ENCODE measurements at regions not wholly inside any gene's neighbourhood (a gene's known extent, or its start where the extent isn't known, plus 50 kb on each side); places are given as distances from the start of the nearest gene placed in this dataset.
A peak's percentile ranks its signal among the peaks of the same experiment; 100 is the strongest.

DNA sequence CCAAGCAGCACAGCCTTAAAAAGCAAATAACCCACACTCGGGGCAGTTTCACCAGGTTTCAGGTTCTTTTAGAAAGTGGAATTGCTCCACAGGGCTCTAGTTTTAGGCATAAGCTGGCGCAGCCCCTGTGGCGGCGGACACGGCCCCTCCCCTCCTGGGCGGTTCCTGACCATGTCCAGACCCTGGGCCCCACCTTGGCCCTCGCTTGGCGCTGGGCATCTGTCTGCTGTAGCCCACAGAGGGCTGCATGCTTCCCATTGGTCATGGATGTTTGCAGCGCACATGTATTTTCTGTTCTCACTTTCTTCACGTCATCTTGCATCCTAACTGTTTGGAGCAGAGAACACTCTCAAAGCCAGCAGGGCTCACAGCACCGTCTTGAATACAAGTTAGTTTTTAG, 244.3 kb downstream of the BRD1 start:
- Histone ChIP-seq H3K4me2 (no peak overlapping the region), H3K27me3 (no peaks in the 10 kb centered on the region), H3K4me1 (peaks cover 0 to 17% (median 8%) of the 10 kb centered on the region in 10 experiments; a peak in 8 of 20 replicates), H3K9me3 (replicated peaks in 1 of 11) (peaks cover 15 to 26% (median 23%) of the 10 kb centered on the region in 11 experiments), H3K36me3 (peaks cover 0 to 4% (median 0%) of the 10 kb centered on the region in 11 experiments; a peak in 2 of 22 replicates), H3K27ac (no peak overlapping the region), H3K9ac (no peak overlapping the region), H3K4me3 (no peak overlapping the region), H4K20me1 (peaks cover 0 to 58% (median 0%) of the 10 kb centered on the region in 11 experiments; a peak in 5 of 22 replicates)
- TF ChIP-seq Cebpa-rat (IDR thresholded peaks at IDR 0.05), result no peak

- Histone ChIP-seq H3K27me3 (no peaks in the 10 kb centered on the region), H4K20me1 (peaks cover 0 to 54% (median 0%) of the 10 kb centered on the region in 11 experiments; a peak in 4 of 22 replicates), H3K9me3 (replicated peaks in 1 of 11) (peaks cover 15 to 26% (median 23%) of the 10 kb centered on the region in 11 experiments), H3K4me3 (no peak overlapping the region), H3K4me1 (peaks cover 0 to 17% (median 8%) of the 10 kb centered on the region in 10 experiments; a peak in 8 of 20 replicates), H3K27ac (no peak overlapping the region), H3K36me3 (peaks cover 0 to 4% (median 0%) of the 10 kb centered on the region in 11 experiments; a peak in 2 of 22 replicates), H3K9ac (no peak overlapping the region), H3K4me2 (no peak overlapping the region)
- no peak for TF ChIP-seq Cebpa-rat (IDR thresholded peaks at IDR 0.05)
Observed at GRCh38 chr22:49582678-49583077, 245.0 kb downstream of the BRD1 start.

DNA sequence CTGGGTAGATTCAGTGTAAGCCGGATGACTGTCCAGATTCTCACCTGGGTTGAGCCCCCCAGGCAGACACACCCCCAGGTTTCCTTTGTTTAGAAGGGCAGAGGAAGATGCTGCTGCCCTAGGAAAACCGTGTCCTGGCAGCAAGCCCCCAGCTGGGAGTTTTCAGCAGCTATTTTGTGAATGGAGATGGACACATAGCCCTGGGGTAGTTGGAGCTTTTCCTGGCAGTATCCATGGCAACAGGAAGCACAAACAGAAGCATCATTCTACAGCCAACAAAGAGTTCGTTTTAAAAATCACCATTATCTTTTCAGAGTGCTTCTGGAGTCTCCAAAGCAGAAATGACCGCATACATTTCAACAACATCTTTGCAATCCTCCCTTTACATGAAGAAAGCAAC, 245.5 kb downstream of the BRD1 start:
- peaks cover 15 to 26% (median 23%) of the 10 kb centered on the region in 11 experiments for H3K9me3 ChIP-seq (replicated peaks in 1 of 11)
- peaks cover 0 to 55% (median 0%) of the 10 kb centered on the region in 11 experiments; a peak in 4 of 22 replicates for H4K20me1 ChIP-seq
- H3K4me1 ChIP-seq, result peaks cover 0 to 17% (median 8%) of the 10 kb centered on the region in 10 experiments; a peak in 8 of 20 replicates

DNA sequence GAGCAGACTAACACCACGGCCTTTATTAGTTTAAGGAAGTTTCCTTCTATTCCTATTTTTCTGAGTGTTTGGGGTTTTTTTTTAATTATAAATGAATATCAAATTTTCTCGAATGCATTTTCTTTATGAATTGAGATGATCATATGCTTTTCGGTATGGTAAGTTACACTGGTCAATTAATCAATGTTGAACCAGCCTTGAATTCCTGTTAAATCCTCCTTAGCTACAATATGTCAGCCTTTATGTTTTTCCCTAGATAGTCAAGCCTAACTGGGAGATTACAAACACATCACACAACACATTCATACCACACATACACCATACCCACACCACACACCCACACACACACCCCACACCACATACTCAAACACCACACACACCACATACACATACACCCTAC, 247.6 kb downstream of the BRD1 start:
- H3K27ac ChIP-seq, result no peak overlapping the region
- peaks cover 0 to 4% (median 0%) of the 10 kb centered on the region in 11 experiments; a peak in 2 of 22 replicates for H3K36me3 ChIP-seq
- peaks cover 15 to 26% (median 23%) of the 10 kb centered on the region in 11 experiments for H3K9me3 ChIP-seq (replicated peaks in 1 of 11)
- H3K4me2 ChIP-seq, result no peak overlapping the region
- no peak overlapping the region for H3K4me3 ChIP-seq
- no peaks in the 10 kb centered on the region for H3K27me3 ChIP-seq
- no peak for TF ChIP-seq Cebpa-rat (IDR thresholded peaks at IDR 0.05)
- peaks cover 0 to 9% (median 5%) of the 10 kb centered on the region in 10 experiments; a peak in 8 of 20 replicates for H3K4me1 ChIP-seq
- peaks cover 0 to 54% (median 0%) of the 10 kb centered on the region in 11 experiments; a peak in 5 of 22 replicates for H4K20me1 ChIP-seq
- no peak overlapping the region for H3K9ac ChIP-seq

More for the DNA sequence above, 245.5 kb downstream of the BRD1 start:
- Histone ChIP-seq H3K9ac (no peak overlapping the region), H3K36me3 (peaks cover 0 to 4% (median 0%) of the 10 kb centered on the region in 11 experiments; a peak in 2 of 22 replicates), H3K4me3 (no peak overlapping the region), H3K27ac (no peak overlapping the region), H3K4me2 (no peak overlapping the region), H3K27me3 (no peaks in the 10 kb centered on the region)
- TF ChIP-seq Cebpa-rat (IDR thresholded peaks at IDR 0.05), result no peak

DNA sequence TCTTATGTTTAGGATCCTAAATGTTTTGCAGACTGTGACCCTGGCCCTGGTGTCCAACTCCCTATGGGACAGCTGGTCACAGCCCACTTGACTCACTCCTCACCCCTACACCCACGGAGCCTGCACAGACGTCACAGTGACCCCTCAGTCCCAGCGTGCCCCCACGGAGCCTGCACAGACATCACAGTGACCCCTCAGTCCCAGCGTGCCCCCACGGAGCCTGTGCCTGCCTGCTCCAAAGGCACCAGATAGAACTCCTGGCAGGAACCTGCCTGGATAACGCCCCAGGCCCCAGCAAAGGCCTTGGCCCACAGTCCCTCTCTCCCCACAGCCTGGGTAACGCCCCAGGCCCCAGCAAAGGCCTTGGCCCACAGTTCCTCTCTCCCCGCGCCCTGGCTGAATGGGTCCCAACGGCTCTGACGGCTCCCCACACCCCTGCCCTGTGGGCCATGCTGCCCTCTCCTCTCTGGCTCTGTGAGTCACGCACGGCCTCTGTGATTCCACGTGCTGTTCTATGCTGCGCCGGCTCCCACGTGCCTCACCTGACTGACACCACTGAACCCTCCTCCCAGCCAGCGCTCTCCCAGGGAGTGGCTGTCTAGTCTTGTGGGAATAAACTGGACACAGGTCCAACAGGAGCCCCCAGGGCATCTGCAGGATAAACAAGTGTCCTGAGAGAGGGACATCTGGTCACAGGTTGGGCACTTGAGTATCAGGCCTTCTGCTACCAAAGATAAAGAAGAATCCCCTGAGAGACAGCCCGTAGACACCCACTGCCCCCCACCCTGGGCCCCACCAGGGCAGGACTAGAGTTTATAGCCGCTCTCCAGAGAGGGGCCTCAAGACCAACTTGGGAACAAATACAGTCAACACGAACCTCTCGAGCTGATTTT, 250.3 kb downstream of the BRD1 start:
- H3K4me3 ChIP-seq, result no peak overlapping the region
- TF ChIP-seq Cebpa-rat (IDR thresholded peaks at IDR 0.05), result no peak
- no peaks in the 10 kb centered on the region for H3K27me3 ChIP-seq
- peaks cover 0 to 45% (median 0%) of the 10 kb centered on the region in 11 experiments; a peak in 5 of 22 replicates for H4K20me1 ChIP-seq
- H3K9me3 ChIP-seq (replicated peaks in 1 of 11), result peaks cover 15 to 26% (median 23%) of the 10 kb centered on the region in 11 experiments
- no peak overlapping the region for H3K9ac ChIP-seq
- H3K4me2 ChIP-seq, result no peak overlapping the region
- H3K27ac ChIP-seq, result no peak overlapping the region
- H3K36me3 ChIP-seq, result peaks cover 0 to 4% (median 0%) of the 10 kb centered on the region in 11 experiments; a peak in 2 of 22 replicates
- H3K4me1 ChIP-seq, result no peaks in the 10 kb centered on the region; a peak in 1 of 20 replicates

- peaks cover 0 to 49% (median 0%) of the 10 kb centered on the region in 11 experiments; a peak in 5 of 22 replicates for H4K20me1 ChIP-seq
- no peak overlapping the region for H3K27ac ChIP-seq
- H3K9me3 ChIP-seq (replicated peaks in 1 of 11), result peaks cover 15 to 25% (median 23%) of the 10 kb centered on the region in 11 experiments
- H3K4me3 ChIP-seq, result no peak overlapping the region
- H3K4me1 ChIP-seq, result no peaks in the 10 kb centered on the region; a peak in 1 of 20 replicates
- no peaks in the 10 kb centered on the region for H3K27me3 ChIP-seq
- H3K9ac ChIP-seq, result no peak overlapping the region
- TF ChIP-seq Cebpa-rat (IDR thresholded peaks at IDR 0.05), result no peak
- no peaks in the 10 kb centered on the region; a peak in 2 of 22 replicates for H3K36me3 ChIP-seq
- H3K4me2 ChIP-seq, result no peak overlapping the region
Observed at GRCh38 chr22:49576241-49577141, 251.2 kb downstream of the BRD1 start.

DNA sequence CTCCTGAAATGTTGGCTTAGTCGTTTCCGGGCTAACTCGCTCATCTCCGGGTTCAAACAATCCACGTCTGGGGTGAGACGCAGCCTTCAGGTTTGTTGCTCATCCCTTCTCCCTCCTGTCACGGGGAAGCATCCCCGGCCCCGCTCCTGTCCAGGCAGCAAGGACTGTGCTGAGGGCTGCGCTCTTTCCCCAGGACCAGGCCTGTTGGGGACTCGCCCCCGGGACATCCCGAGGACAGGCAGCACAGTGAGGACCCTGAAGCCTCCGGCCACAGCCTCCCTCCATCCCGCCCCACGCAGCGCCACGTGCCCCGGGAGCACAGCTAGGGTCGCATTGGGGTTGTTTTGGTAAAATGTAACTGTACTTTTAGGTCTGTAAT, 252.0 kb downstream of the BRD1 start:
- Histone ChIP-seq H3K9ac (no peak overlapping the region), H4K20me1 (peaks cover 0 to 52% (median 0%) of the 10 kb centered on the region in 11 experiments; a peak in 5 of 22 replicates), H3K4me1 (no peaks in the 10 kb centered on the region; a peak in 1 of 20 replicates), H3K9me3 (replicated peaks in 1 of 11) (peaks cover 12 to 17% (median 15%) of the 10 kb centered on the region in 11 experiments), H3K27me3 (no peaks in the 10 kb centered on the region), H3K4me2 (no peak overlapping the region), H3K36me3 (no peaks in the 10 kb centered on the region; a peak in 2 of 22 replicates), H3K27ac (no peak overlapping the region), H3K4me3 (no peak overlapping the region)
- no peak for TF ChIP-seq Cebpa-rat (IDR thresholded peaks at IDR 0.05)

DNA sequence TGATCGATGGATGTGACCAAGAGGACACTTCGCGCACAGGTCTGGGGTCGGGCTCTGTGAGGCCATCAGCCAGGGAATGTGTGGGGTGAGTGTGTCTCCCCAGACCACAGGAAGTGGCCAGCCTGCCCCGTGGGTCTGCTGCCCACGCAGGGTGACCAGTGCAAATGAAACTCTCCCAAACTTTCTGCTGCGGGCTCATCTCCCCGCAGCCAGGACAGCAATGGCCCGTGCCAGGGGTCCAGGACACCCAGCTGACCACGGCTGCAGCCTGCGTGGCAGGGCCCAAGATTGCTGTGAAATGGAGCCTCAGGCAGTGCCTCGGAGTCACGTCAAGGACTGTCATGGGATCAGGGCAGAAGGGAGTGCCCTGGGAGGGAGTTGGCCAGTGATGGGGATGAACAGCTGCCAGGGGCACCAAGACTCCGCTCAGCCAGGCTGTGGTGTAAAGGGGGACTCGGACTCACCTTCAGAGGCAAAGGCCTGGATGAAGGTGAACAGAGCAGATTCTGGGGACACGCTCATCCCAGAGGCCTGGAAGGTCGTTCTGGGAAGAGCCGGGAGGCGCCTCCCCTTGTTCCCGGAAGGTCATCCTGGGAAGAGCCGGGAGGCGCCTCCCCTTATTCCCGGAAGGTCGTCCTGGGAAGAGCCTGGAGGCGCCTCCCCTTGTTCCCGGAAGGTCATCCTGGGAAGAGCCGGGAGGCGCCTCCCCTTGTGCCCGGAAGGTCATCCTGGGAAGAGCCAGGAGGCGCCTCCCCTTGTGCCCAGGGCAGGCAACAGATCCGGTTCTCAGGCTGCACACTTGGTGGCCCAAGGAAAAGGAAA, 252.6 kb downstream of the BRD1 start:
- H3K27ac ChIP-seq, result no peak overlapping the region
- no peak for TF ChIP-seq Cebpa-rat (IDR thresholded peaks at IDR 0.05)
- H3K4me3 ChIP-seq, result no peak overlapping the region
- H3K4me2 ChIP-seq, result no peak overlapping the region
- H3K4me1 ChIP-seq, result no peaks in the 10 kb centered on the region; a peak in 1 of 20 replicates
- H3K27me3 ChIP-seq, result no peaks in the 10 kb centered on the region
- H4K20me1 ChIP-seq, result peaks cover 0 to 52% (median 0%) of the 10 kb centered on the region in 11 experiments; a peak in 5 of 22 replicates
- no peaks in the 10 kb centered on the region; a peak in 1 of 22 replicates for H3K36me3 ChIP-seq
- H3K9ac ChIP-seq, result peak overlapping the region in 1 of 11 experiments; percentile 14; a peak in 1 of 22 replicates
- H3K9me3 ChIP-seq (replicated peaks in 1 of 11), result peaks cover 6 to 11% (median 9%) of the 10 kb centered on the region in 11 experiments
